GM12801 (cell line): ENCODE measurements at regions not wholly inside any gene's neighbourhood (a gene's known extent, or its start where the extent isn't known, plus 50 kb on each side); places are given as distances from the start of the nearest gene placed in this dataset.

Source experiments
- CTCF ChIP-seq: IDR thresholded peaks from one replicate; pipeline ENCODE4 v1.5.1; 2011; ENCODE audit warnings: control low read depth; ENCODE audit not compliant: insufficient read length; ENCODE audit errors: extremely low read depth

GRCh38 chr5:155451106-155451505 is 437.6 kb downstream of the KIF4B start:
- no peak for TF ChIP-seq CTCF

GRCh38 chr5:155455791-155456514 is 442.4 kb downstream of the KIF4B start:
- TF ChIP-seq CTCF, result no peak

GRCh38 chr5:155459889-155460500 is 446.4 kb downstream of the KIF4B start:
- no peak for TF ChIP-seq CTCF

GRCh38 chr5:155460501-155460931 is 447.0 kb downstream of the KIF4B start:
- TF ChIP-seq CTCF, result no peak

- TF ChIP-seq CTCF, result no peak
These were observed 447.7 kb downstream of the KIF4B start for GRCh38 chr5:155461304-155461703.

GRCh38 chr5:155466851-155467250 is 453.3 kb downstream of the KIF4B start:
- no peak for TF ChIP-seq CTCF

- TF ChIP-seq CTCF, result no peak
These were observed 457.5 kb downstream of the KIF4B start for GRCh38 chr5:155471027-155471426.
